Neural cell (in vitro differentiated cells): ENCODE measurements at regions not wholly inside any gene's neighbourhood (a gene's known extent, or its start where the extent isn't known, plus 50 kb on each side); places are given as distances from the start of the nearest gene placed in this dataset.

Experiments used
- H2AFZ ChIP-seq: fragments of 200-600, 300-800 bp; sonication (generic), shearing (Covaris generic); 2 replicates; pipeline ENCODE4 v1.6.0; 2014; ENCODE audit warnings: low read depth, mild to moderate bottlenecking, antibody characterized with exemption, low read length, moderate library complexity
- H3F3A ChIP-seq: fragments of 200-600 bp; shearing (Covaris generic); 2 replicates; pipeline ENCODE4 v1.6.1; 2016; ENCODE audit warnings: mild to moderate bottlenecking, moderate library complexity, mixed read lengths, antibody characterized with exemption, low read length; ENCODE audit not compliant: insufficient read depth, poor library complexity, severe bottlenecking
- H3K27ac ChIP-seq: fragments of 200-600, 300-800 bp; sonication (generic), shearing (Covaris generic); 2 replicates; pipeline ENCODE4 v1.5.1; 2014; ENCODE audit warnings: mild to moderate bottlenecking, low read length, moderate library complexity
- H3K27me3 ChIP-seq: fragments of 300-800, 200-600 bp; sonication (generic), shearing (Covaris generic); 2 replicates; pipeline ENCODE4 v1.6.0; 2014; ENCODE audit warnings: mild to moderate bottlenecking, low read depth, low read length, moderate library complexity; ENCODE audit not compliant: insufficient read depth
- H3K36me3 ChIP-seq: fragments of 300-800, 200-600 bp; sonication (generic), shearing (Covaris generic); 2 replicates; pipeline ENCODE4 v1.5.1; 2014; ENCODE audit warnings: mild to moderate bottlenecking, antibody characterized with exemption, low read length, moderate library complexity; ENCODE audit not compliant: insufficient read depth
- H3K4me2 ChIP-seq: fragments of 300-800, 200-600 bp; sonication (generic), shearing (Covaris generic); 2 replicates; pipeline ENCODE4 v1.6.0; 2014; ENCODE audit warnings: mild to moderate bottlenecking, low read length
- H3K4me3 ChIP-seq: fragments of 300-800, 200-600 bp; sonication (generic), shearing (Covaris generic); 2 replicates; pipeline ENCODE4 v1.5.1; 2014; ENCODE audit warnings: mild to moderate bottlenecking, low read length, moderate library complexity
- H3K79me2 ChIP-seq: fragments of 200-600 bp; shearing (Covaris generic); replicated peaks from 2 replicates; pipeline ENCODE4 v1.6.0; 2014; ENCODE audit warnings: mild to moderate bottlenecking, low read length, moderate library complexity; ENCODE audit not compliant: insufficient read depth
- H3K9ac ChIP-seq: fragments of 300-800, 200-600 bp; sonication (generic), shearing (Covaris generic); 2 replicates; pipeline ENCODE4 v1.6.1; 2016; ENCODE audit warnings: mild to moderate bottlenecking, low read length, mixed read lengths
- H3K9me2 ChIP-seq: fragments of 200-600 bp; shearing (Covaris generic); 2 replicates; pipeline ENCODE4 v1.6.1; 2016; ENCODE audit warnings: mild to moderate bottlenecking, low read length, mixed read lengths; ENCODE audit not compliant: insufficient read depth
- H3K9me3 ChIP-seq: fragments of 200-600, 300-800 bp; sonication (generic), shearing (Covaris generic); 2 replicates; pipeline ENCODE4 v1.6.1; 2016; ENCODE audit warnings: mild to moderate bottlenecking, mixed run types, low read length, moderate library complexity, mixed read lengths
- H4K20me1 ChIP-seq: fragments of 200-600 bp; shearing (Covaris generic); 2 replicates; pipeline ENCODE4 v1.6.1; 2016; ENCODE audit warnings: mild to moderate bottlenecking, mixed run types; ENCODE audit not compliant: insufficient read depth
- EP300 ChIP-seq: fragments of 450-650 bp; conservative IDR thresholded peaks from 2 replicates; pipeline ENCODE4 v1.6.1; 2014; ENCODE audit warnings: antibody characterized with exemption, mild to moderate bottlenecking, moderate library complexity; ENCODE audit not compliant: poor library complexity, severe bottlenecking
- EZH2 ChIP-seq: fragments of 200-600, 300-800 bp; shearing (Covaris generic), sonication (generic); IDR thresholded peaks from 2 replicates; pipeline ENCODE4 v1.6.1; 2014; ENCODE audit warnings: antibody characterized with exemption, low read length, borderline replicate concordance, mild to moderate bottlenecking; ENCODE audit not compliant: insufficient read depth, poor library complexity, severe bottlenecking
- MXI1 ChIP-seq: fragments of 450-650 bp; conservative IDR thresholded peaks from 2 replicates; pipeline ENCODE4 v1.6.1; 2014; ENCODE audit warnings: antibody characterized with exemption, mild to moderate bottlenecking; ENCODE audit not compliant: poor library complexity, severe bottlenecking
- POLR2AphosphoS5 ChIP-seq: IDR thresholded peaks from 2 replicates; pipeline ENCODE4 v1.6.1; 2012
- RAD21 ChIP-seq: fragments of 450-650 bp; conservative IDR thresholded peaks from 2 replicates; pipeline ENCODE4 v1.6.1; 2014; ENCODE audit warnings: antibody characterized with exemption, mild to moderate bottlenecking, moderate library complexity
- SMC3 ChIP-seq: fragments of 450-650 bp; conservative IDR thresholded peaks from 2 replicates; pipeline ENCODE4 v1.6.1; 2014; ENCODE audit warnings: antibody characterized with exemption, mild to moderate bottlenecking, moderate library complexity; ENCODE audit not compliant: poor library complexity
- TAF1 ChIP-seq: IDR thresholded peaks from 2 replicates; pipeline ENCODE4 v1.6.1; 2012; ENCODE audit warnings: low read depth
- TF ChIP-seq, protein P1 (sequence below): fragments of 450-650 bp; IDR thresholded peaks from 2 replicates; pipeline ENCODE4 v1.5.1; 2014; ENCODE audit warnings: antibody characterized with exemption, mild to moderate bottlenecking, moderate library complexity; ENCODE audit not compliant: poor library complexity, severe bottlenecking
- TF ChIP-seq, protein P2 (sequence below): IDR thresholded peaks from 2 replicates; pipeline ENCODE4 v1.6.1; 2012; ENCODE audit warnings: borderline replicate concordance

DNA sequence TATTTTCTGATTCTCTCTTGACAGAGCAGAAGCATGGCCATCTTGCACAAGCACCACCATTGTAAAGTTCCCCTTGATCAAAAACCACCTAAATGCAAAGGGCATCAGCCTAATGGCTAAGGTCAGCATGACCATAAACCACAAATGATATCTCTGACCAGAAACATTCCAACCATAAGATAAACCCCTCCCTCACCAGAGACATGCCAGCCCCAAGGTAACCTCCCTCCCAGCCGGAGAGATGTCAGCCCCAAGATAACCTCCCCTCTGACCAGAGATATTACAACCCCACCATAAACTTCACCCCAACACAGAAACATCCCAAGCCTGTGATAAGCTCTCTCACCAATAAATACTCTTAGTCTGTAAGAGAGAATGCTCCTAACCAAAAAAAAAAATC lies 72.1 kb upstream of the CDK1 start:
- no peaks in the 10 kb centered on the region for H3K27me3 ChIP-seq
- no peaks in the 10 kb centered on the region for H3K9me2 ChIP-seq
- H4K20me1 ChIP-seq: no peaks in the 10 kb centered on the region
- no peak overlapping the region for H2AFZ ChIP-seq
- H3K9me3 ChIP-seq: no peaks in the 10 kb centered on the region
- no peak overlapping the region for H3K9ac ChIP-seq
- no peaks in the 10 kb centered on the region for H3K79me2 ChIP-seq
- no peaks in the 10 kb centered on the region for H3F3A ChIP-seq
- TF ChIP-seq MXI1: no peak
- TF ChIP-seq, protein P1, sequence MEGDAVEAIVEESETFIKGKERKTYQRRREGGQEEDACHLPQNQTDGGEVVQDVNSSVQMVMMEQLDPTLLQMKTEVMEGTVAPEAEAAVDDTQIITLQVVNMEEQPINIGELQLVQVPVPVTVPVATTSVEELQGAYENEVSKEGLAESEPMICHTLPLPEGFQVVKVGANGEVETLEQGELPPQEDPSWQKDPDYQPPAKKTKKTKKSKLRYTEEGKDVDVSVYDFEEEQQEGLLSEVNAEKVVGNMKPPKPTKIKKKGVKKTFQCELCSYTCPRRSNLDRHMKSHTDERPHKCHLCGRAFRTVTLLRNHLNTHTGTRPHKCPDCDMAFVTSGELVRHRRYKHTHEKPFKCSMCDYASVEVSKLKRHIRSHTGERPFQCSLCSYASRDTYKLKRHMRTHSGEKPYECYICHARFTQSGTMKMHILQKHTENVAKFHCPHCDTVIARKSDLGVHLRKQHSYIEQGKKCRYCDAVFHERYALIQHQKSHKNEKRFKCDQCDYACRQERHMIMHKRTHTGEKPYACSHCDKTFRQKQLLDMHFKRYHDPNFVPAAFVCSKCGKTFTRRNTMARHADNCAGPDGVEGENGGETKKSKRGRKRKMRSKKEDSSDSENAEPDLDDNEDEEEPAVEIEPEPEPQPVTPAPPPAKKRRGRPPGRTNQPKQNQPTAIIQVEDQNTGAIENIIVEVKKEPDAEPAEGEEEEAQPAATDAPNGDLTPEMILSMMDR: no peak
- TF ChIP-seq, protein P2, sequence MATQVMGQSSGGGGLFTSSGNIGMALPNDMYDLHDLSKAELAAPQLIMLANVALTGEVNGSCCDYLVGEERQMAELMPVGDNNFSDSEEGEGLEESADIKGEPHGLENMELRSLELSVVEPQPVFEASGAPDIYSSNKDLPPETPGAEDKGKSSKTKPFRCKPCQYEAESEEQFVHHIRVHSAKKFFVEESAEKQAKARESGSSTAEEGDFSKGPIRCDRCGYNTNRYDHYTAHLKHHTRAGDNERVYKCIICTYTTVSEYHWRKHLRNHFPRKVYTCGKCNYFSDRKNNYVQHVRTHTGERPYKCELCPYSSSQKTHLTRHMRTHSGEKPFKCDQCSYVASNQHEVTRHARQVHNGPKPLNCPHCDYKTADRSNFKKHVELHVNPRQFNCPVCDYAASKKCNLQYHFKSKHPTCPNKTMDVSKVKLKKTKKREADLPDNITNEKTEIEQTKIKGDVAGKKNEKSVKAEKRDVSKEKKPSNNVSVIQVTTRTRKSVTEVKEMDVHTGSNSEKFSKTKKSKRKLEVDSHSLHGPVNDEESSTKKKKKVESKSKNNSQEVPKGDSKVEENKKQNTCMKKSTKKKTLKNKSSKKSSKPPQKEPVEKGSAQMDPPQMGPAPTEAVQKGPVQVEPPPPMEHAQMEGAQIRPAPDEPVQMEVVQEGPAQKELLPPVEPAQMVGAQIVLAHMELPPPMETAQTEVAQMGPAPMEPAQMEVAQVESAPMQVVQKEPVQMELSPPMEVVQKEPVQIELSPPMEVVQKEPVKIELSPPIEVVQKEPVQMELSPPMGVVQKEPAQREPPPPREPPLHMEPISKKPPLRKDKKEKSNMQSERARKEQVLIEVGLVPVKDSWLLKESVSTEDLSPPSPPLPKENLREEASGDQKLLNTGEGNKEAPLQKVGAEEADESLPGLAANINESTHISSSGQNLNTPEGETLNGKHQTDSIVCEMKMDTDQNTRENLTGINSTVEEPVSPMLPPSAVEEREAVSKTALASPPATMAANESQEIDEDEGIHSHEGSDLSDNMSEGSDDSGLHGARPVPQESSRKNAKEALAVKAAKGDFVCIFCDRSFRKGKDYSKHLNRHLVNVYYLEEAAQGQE: no peak
- no peak for TF ChIP-seq EZH2
- no peak for TF ChIP-seq POLR2AphosphoS5
- TF ChIP-seq EP300: no peak
- no peak for TF ChIP-seq SMC3
- TF ChIP-seq TAF1: no peak
- no peak for TF ChIP-seq RAD21
- H3K4me3 ChIP-seq: no peak overlapping the region
- no peak overlapping the region for H3K27ac ChIP-seq
- H3K4me2 ChIP-seq: no peak overlapping the region
- no peaks in the 10 kb centered on the region for H3K36me3 ChIP-seq

- TF ChIP-seq SMC3 (no peak), MXI1 (no peak), EP300 (no peak), TAF1 (no peak), EZH2 (no peak), POLR2AphosphoS5 (no peak)
- TF ChIP-seq, protein P2: no peak
- TF ChIP-seq, protein P1: no peak
- no peaks in the 10 kb centered on the region for H3K36me3 ChIP-seq
- H2AFZ ChIP-seq: no peak overlapping the region
- no peaks in the 10 kb centered on the region for H4K20me1 ChIP-seq
- no peaks in the 10 kb centered on the region for H3F3A ChIP-seq
- no peaks in the 10 kb centered on the region for H3K27me3 ChIP-seq
- H3K9me2 ChIP-seq: no peaks in the 10 kb centered on the region
- no peak overlapping the region for H3K4me2 ChIP-seq
- H3K9me3 ChIP-seq: no peaks in the 10 kb centered on the region
- H3K79me2 ChIP-seq: no peaks in the 10 kb centered on the region
- no peak overlapping the region for H3K4me3 ChIP-seq
- H3K27ac ChIP-seq: no peak overlapping the region
- no peak overlapping the region for H3K9ac ChIP-seq
Measured at GRCh38 chr10:60705376-60705775, 72.9 kb upstream of the CDK1 start.
